Liver (tissue), 8 donors: ENCODE measurements at regions not wholly inside any gene's neighbourhood (a gene's known extent, or its start where the extent isn't known, plus 50 kb on each side); places are given as distances from the start of the nearest gene placed in this dataset.

Experiments
- DNase-seq: peaks from one replicate; pipeline ENCODE4 v3.0.0-alpha.2; 2017; ENCODE audit warnings: low spot score
- H3K27ac ChIP-seq, 2 donors: one replicate each; pipeline ENCODE4 v1.7.0; 2013; ENCODE audit warnings: inconsistent platforms in 2 of 2, low read length in 2 of 2, control low read depth in 1 of 2, low read depth in 1 of 2, mild to moderate bottlenecking in 1 of 2
- H3K27me3 ChIP-seq, 4 donors: one replicate each; pipeline versions ENCODE4 v1.6.1 to v1.7.0; 2013; ENCODE audit warnings: low read length in 3 of 4, inconsistent platforms in 1 of 4, mild to moderate bottlenecking in 1 of 4, moderate library complexity in 1 of 4; ENCODE audit not compliant: control insufficient read depth in 4 of 4, insufficient read depth in 4 of 4
- H3K36me3 ChIP-seq, 4 donors: one replicate each; pipeline versions ENCODE4 v1.6.1 to v1.7.0; 2013; ENCODE audit warnings: low read length in 3 of 4, mild to moderate bottlenecking in 3 of 4, low read depth in 1 of 4, moderate library complexity in 1 of 4; ENCODE audit not compliant: control insufficient read depth in 4 of 4, insufficient read depth in 3 of 4
- H3K4me1 ChIP-seq, 4 donors: one replicate each; pipeline versions ENCODE4 v1.6.1 to v1.7.0; 2013; ENCODE audit warnings: low read length in 3 of 4, mild to moderate bottlenecking in 3 of 4, moderate library complexity in 1 of 4; ENCODE audit not compliant: control insufficient read depth in 4 of 4, insufficient read depth in 4 of 4
- H3K4me3 ChIP-seq, 3 donors: one replicate each; pipeline versions ENCODE4 v1.6.1 to v1.7.0; 2013; ENCODE audit warnings: low read length in 3 of 3, control low read depth in 1 of 3, low read depth in 1 of 3, mild to moderate bottlenecking in 1 of 3
- H3K9ac ChIP-seq, 2 donors: one replicate each; pipeline ENCODE4 v1.7.0; 2013; ENCODE audit warnings: low read length in 2 of 2, mild to moderate bottlenecking in 2 of 2, moderate library complexity in 2 of 2, control low read depth in 1 of 2, low read depth in 1 of 2
- H3K9me3 ChIP-seq, 4 donors: one replicate each; pipeline versions ENCODE4 v1.6.1 to v1.7.0; 2013; ENCODE audit warnings: low read length in 3 of 4; ENCODE audit not compliant: control insufficient read depth in 4 of 4
- EGR1 ChIP-seq, 2 donors: IDR thresholded peaks; 2 replicates each; pipeline ENCODE4 v1.6.1; 2016 to 2018; ENCODE audit warnings: antibody characterized with exemption in 2 of 2, low read depth in 2 of 2
- FOXA1 ChIP-seq: IDR thresholded peaks from 2 replicates; pipeline ENCODE4 v1.6.1; 2016; ENCODE audit warnings: antibody characterized with exemption
- FOXA2 ChIP-seq: IDR thresholded peaks from 2 replicates; pipeline ENCODE4 v1.6.1; 2016; ENCODE audit warnings: antibody characterized with exemption
- GABPA ChIP-seq, 2 donors: IDR thresholded peaks in 1 of 2; conservative IDR thresholded peaks in 1 of 2; 2 replicates each; pipeline ENCODE4 v1.6.1; 2016; ENCODE audit warnings: antibody characterized with exemption in 2 of 2, mild to moderate bottlenecking in 1 of 2, moderate library complexity in 1 of 2
- HNF4A ChIP-seq, 2 donors: conservative IDR thresholded peaks; 2 replicates each; pipeline ENCODE4 v1.6.1; 2016; ENCODE audit warnings: antibody characterized with exemption in 2 of 2, mild to moderate bottlenecking in 2 of 2
- HNF4G ChIP-seq: IDR thresholded peaks from 2 replicates; pipeline ENCODE4 v1.6.1; 2016; ENCODE audit warnings: antibody characterized with exemption
- JUND ChIP-seq, 2 donors: IDR thresholded peaks; 2 replicates each; pipeline ENCODE4 v1.6.1; 2016; ENCODE audit warnings: antibody characterized with exemption in 2 of 2
- NR2F2 ChIP-seq: IDR thresholded peaks from 2 replicates; pipeline ENCODE4 v1.6.1; 2016; ENCODE audit warnings: antibody characterized with exemption
- RAD21 ChIP-seq, 2 donors: IDR thresholded peaks; 2 replicates each; pipeline ENCODE4 v1.6.1; 2016; ENCODE audit warnings: antibody characterized with exemption in 2 of 2, mild to moderate bottlenecking in 2 of 2
- REST ChIP-seq: IDR thresholded peaks from 2 replicates; pipeline ENCODE4 v1.6.1; 2016; ENCODE audit warnings: antibody characterized with exemption, mild to moderate bottlenecking
- RXRA ChIP-seq, 2 donors: IDR thresholded peaks; 2 replicates each; pipeline ENCODE4 v1.6.1; 2017 to 2018; ENCODE audit warnings: antibody characterized with exemption in 2 of 2, mild to moderate bottlenecking in 1 of 2
- SP1 ChIP-seq: IDR thresholded peaks from 2 replicates; pipeline ENCODE4 v1.6.1; 2018; ENCODE audit warnings: antibody characterized with exemption, mild to moderate bottlenecking
- TAF1 ChIP-seq: conservative IDR thresholded peaks from 2 replicates; pipeline ENCODE4 v1.6.1; 2016; ENCODE audit warnings: antibody characterized with exemption, mild to moderate bottlenecking
- YY1 ChIP-seq: IDR thresholded peaks from 2 replicates; pipeline ENCODE4 v1.6.1; 2016; ENCODE audit warnings: antibody characterized with exemption, mild to moderate bottlenecking
- WGBS: extraction: QIAGEN DNeasy Blood & Tissue Kit; methylation state at CpG from one replicate; pipeline ENCODE4 v1.1.7; 2013; 5-methylcytosine and 5-hydroxymethylcytosine counted together
- TF ChIP-seq, protein P1 (sequence below): IDR thresholded peaks from 2 replicates; pipeline ENCODE4 v1.6.1; 2016; ENCODE audit warnings: antibody characterized with exemption
- TF ChIP-seq, protein P2 (sequence below): IDR thresholded peaks from 2 replicates; pipeline ENCODE4 v1.6.1; 2016; ENCODE audit warnings: antibody characterized with exemption
- TF ChIP-seq, protein P3 (sequence below): IDR thresholded peaks from 2 replicates; pipeline ENCODE4 v1.6.1; 2016; ENCODE audit warnings: antibody characterized with exemption
- TF ChIP-seq, protein P4 (sequence below): fragments of 150-350 bp; IDR thresholded peaks from 2 replicates; pipeline ENCODE4 v1.5.1; 2017; ENCODE audit warnings: improper control_type of control experiment, low read depth, low read length; ENCODE audit not compliant: missing input control
- donor health status: healthy.
- donor health status: healthy.
- donor health status: healthy.
- donor health status: healthy.
- donor health status: healthy.

DNA sequence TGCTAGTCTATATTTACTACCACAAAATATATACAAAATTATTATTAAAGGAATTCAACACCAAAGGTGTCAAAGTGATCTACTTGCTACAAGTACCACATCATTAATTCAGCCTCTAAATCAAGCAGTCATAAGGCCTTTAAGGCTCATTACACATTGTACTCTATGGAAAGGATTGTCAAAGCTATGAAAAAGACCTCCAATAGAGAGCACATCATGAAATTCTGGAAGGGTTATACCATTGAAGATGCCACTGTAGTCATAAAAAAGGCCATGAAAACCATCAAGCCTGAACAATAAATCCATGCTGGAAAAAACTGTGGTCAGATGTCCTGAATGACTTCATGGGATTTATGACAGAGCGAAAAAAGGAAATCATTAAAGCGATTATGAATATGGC, 708.0 kb upstream of the FAM174A start:
- DNase-seq: no peak
- Histone ChIP-seq H3K4me1 (no peaks in the 10 kb centered on the region), H3K36me3 (no peaks in the 10 kb centered on the region), H3K9ac (no peak overlapping the region), H3K27me3 (no peaks in the 10 kb centered on the region), H3K9me3 (no peaks in the 10 kb centered on the region), H3K4me3 (no peak overlapping the region), H3K27ac (no peak overlapping the region)
- 83% methylated on average over 2 of the region's 2 CpGs for WGBS
- TF ChIP-seq, protein P1, sequence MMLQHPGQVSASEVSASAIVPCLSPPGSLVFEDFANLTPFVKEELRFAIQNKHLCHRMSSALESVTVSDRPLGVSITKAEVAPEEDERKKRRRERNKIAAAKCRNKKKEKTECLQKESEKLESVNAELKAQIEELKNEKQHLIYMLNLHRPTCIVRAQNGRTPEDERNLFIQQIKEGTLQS: no peak
- TF ChIP-seq, protein P2, sequence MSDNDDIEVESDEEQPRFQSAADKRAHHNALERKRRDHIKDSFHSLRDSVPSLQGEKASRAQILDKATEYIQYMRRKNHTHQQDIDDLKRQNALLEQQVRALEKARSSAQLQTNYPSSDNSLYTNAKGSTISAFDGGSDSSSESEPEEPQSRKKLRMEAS: no peak
- TF ChIP-seq, protein P3, sequence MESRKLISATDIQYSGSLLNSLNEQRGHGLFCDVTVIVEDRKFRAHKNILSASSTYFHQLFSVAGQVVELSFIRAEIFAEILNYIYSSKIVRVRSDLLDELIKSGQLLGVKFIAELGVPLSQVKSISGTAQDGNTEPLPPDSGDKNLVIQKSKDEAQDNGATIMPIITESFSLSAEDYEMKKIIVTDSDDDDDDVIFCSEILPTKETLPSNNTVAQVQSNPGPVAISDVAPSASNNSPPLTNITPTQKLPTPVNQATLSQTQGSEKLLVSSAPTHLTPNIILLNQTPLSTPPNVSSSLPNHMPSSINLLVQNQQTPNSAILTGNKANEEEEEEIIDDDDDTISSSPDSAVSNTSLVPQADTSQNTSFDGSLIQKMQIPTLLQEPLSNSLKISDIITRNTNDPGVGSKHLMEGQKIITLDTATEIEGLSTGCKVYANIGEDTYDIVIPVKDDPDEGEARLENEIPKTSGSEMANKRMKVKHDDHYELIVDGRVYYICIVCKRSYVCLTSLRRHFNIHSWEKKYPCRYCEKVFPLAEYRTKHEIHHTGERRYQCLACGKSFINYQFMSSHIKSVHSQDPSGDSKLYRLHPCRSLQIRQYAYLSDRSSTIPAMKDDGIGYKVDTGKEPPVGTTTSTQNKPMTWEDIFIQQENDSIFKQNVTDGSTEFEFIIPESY: no peak
- no peak for TF ChIP-seq NR2F2
- TF ChIP-seq EGR1 (IDR thresholded peaks at IDR 0.05; ENCODE audit: low read depth in 2 of 2): no peak
- no peak for TF ChIP-seq JUND (IDR thresholded peaks at IDR 0.05)
- TF ChIP-seq, protein P4, sequence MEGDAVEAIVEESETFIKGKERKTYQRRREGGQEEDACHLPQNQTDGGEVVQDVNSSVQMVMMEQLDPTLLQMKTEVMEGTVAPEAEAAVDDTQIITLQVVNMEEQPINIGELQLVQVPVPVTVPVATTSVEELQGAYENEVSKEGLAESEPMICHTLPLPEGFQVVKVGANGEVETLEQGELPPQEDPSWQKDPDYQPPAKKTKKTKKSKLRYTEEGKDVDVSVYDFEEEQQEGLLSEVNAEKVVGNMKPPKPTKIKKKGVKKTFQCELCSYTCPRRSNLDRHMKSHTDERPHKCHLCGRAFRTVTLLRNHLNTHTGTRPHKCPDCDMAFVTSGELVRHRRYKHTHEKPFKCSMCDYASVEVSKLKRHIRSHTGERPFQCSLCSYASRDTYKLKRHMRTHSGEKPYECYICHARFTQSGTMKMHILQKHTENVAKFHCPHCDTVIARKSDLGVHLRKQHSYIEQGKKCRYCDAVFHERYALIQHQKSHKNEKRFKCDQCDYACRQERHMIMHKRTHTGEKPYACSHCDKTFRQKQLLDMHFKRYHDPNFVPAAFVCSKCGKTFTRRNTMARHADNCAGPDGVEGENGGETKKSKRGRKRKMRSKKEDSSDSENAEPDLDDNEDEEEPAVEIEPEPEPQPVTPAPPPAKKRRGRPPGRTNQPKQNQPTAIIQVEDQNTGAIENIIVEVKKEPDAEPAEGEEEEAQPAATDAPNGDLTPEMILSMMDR: no peak
- no peak for TF ChIP-seq YY1
- no peak for TF ChIP-seq FOXA1
- no peak for TF ChIP-seq HNF4G
- TF ChIP-seq SP1: no peak
- TF ChIP-seq HNF4A (conservative IDR thresholded peaks at IDR 0.05): no peak
- no peak for TF ChIP-seq RXRA (IDR thresholded peaks at IDR 0.05)
- no peak for TF ChIP-seq TAF1
- no peak for TF ChIP-seq RAD21 (IDR thresholded peaks at IDR 0.05)
- no peak for TF ChIP-seq GABPA (IDR thresholded peaks at IDR 0.05 in 1 of 2, conservative IDR thresholded peaks at IDR 0.05 in 1 of 2)
- TF ChIP-seq REST: no peak
- TF ChIP-seq FOXA2: no peak

- H3K4me3 ChIP-seq: no peak overlapping the region
- TF ChIP-seq RXRA (IDR thresholded peaks at IDR 0.05) (no peak), TAF1 (no peak), REST (no peak), SP1 (no peak), JUND (IDR thresholded peaks at IDR 0.05) (no peak), NR2F2 (no peak), FOXA2 (no peak), EGR1 (IDR thresholded peaks at IDR 0.05; ENCODE audit: low read depth in 2 of 2) (no peak), HNF4A (conservative IDR thresholded peaks at IDR 0.05) (no peak)
- TF ChIP-seq, protein P3: no peak
- no peak overlapping the region for H3K27ac ChIP-seq
- H3K27me3 ChIP-seq: no peaks in the 10 kb centered on the region
- no peaks in the 10 kb centered on the region for H3K4me1 ChIP-seq
- WGBS: 89% methylated on average over 17 of the region's 17 CpGs
- no peak overlapping the region for H3K9ac ChIP-seq
- no peak for DNase-seq
- no peaks in the 10 kb centered on the region for H3K9me3 ChIP-seq
- no peaks in the 10 kb centered on the region for H3K36me3 ChIP-seq
These were observed 717.4 kb upstream of the FAM174A start for GRCh38 chr5:99817796-99818195.
